ENCODE measurements at regions not wholly inside any gene's neighbourhood (a gene's known extent, or its start where the extent isn't known, plus 50 kb on each side); places are given as distances from the start of the nearest gene placed in this dataset.

DNA sequence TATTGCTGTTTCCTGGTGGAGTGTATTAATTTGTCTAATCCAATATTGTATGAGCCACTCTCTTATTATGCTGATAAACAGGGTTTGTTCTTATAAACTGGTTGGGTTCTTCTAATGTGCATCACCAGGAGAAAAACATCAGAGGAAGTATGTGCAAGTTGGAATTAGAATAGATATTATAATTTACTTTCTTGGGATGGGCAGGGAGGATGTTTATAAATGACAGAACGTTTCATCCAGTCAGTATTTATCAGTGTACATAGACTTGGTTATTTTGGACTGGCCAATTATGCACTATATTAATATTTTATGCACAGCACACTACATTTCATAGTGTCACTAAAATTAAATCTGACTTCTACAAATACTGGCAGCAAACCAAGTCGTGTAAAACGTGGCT lies 495.8 kb downstream of the PSAT1 start:
- no peak for TF ChIP-seq POLR2A (IDR thresholded peaks at IDR 0.05)
- TF ChIP-seq, protein P1, sequence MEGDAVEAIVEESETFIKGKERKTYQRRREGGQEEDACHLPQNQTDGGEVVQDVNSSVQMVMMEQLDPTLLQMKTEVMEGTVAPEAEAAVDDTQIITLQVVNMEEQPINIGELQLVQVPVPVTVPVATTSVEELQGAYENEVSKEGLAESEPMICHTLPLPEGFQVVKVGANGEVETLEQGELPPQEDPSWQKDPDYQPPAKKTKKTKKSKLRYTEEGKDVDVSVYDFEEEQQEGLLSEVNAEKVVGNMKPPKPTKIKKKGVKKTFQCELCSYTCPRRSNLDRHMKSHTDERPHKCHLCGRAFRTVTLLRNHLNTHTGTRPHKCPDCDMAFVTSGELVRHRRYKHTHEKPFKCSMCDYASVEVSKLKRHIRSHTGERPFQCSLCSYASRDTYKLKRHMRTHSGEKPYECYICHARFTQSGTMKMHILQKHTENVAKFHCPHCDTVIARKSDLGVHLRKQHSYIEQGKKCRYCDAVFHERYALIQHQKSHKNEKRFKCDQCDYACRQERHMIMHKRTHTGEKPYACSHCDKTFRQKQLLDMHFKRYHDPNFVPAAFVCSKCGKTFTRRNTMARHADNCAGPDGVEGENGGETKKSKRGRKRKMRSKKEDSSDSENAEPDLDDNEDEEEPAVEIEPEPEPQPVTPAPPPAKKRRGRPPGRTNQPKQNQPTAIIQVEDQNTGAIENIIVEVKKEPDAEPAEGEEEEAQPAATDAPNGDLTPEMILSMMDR (IDR thresholded peaks at IDR 0.05), result no peak

Measured in thyroid gland (tissue), 4 donors.